ENCODE measurements at regions not wholly inside any gene's neighbourhood (a gene's known extent, or its start where the extent isn't known, plus 50 kb on each side); places are given as distances from the start of the nearest gene placed in this dataset.

- H3K79me1 ChIP-seq (ENCODE audit: low read depth, low read length), result no peaks in the 10 kb centered on the region
- DNase-seq (ENCODE audit: low read depth in 1 of 2, low spot score in 2 of 2) (no peak), FAIRE-seq (no peak)
- H4K8ac ChIP-seq (ENCODE audit: extremely low read depth, insufficient read depth, low read length), result no peak overlapping the region
- no peak overlapping the region for H2BK15ac ChIP-seq (ENCODE audit: low read length)
- WGBS, 2 experiments (ENCODE audit: extremely low coverage in 1 of 2, insufficient coverage in 1 of 2, insufficient read length in 1 of 2, insufficient replicate concordance in 2 of 2, low coverage in 1 of 2, low lambda C conversion rate in 2 of 2, missing lambda C conversion rate in 1 of 2), result 94% methylated on average over 5 of the region's 5 CpGs; no CpG with 5 or more reads in 1 of the 2 experiments
- H3K23me2 ChIP-seq (ENCODE audit: low read depth, low read length), result peaks cover 11% of the 10 kb centered on the region; the same call in 1 of the 2 replicates
- no peaks in the 10 kb centered on the region for H3K79me2 ChIP-seq (ENCODE audit: control insufficient read depth in 1 of 2, insufficient read depth in 2 of 2, low read length in 2 of 2)
- no peak overlapping the region for H3K4me3 ChIP-seq (ENCODE audit: extremely low read depth in 1 of 4, insufficient read depth in 2 of 4, low read depth in 3 of 4, low read length in 4 of 4)
- H2BK20ac ChIP-seq (ENCODE audit: low read length), result no peak overlapping the region
- H4K5ac ChIP-seq (ENCODE audit: insufficient read length, low read depth, low read length), result no peak overlapping the region
- no peaks in the 10 kb centered on the region for H3K9me3 ChIP-seq (ENCODE audit: insufficient read depth in 2 of 2, low read depth in 1 of 2, low read length in 1 of 2)
- no peak overlapping the region for H4K91ac ChIP-seq (replicated peaks; ENCODE audit: insufficient read length, low read length)
- no peaks in the 10 kb centered on the region for H3K36me3 ChIP-seq (ENCODE audit: control insufficient read depth in 2 of 4, insufficient read depth in 4 of 4, low read length in 3 of 4)
- peaks cover 0 to 3% (median 0%) of the 10 kb centered on the region in 4 experiments; a peak in 1 of 7 replicates for H3K4me1 ChIP-seq (replicated peaks in 1 of 4; ENCODE audit: control insufficient read depth in 3 of 4, insufficient read depth in 4 of 4, low read length in 3 of 4)
- no peak overlapping the region for H3K27ac ChIP-seq (ENCODE audit: low read depth, low read length)
- no peak overlapping the region for H2AK5ac ChIP-seq (ENCODE audit: low read depth, low read length)
- peaks cover 0 to 2% of the 10 kb centered on the region in 2 experiments for H4K20me1 ChIP-seq (replicated peaks in 1 of 2; ENCODE audit: control insufficient read depth in 1 of 2, insufficient read depth in 2 of 2, low read length in 2 of 2)
- no peak overlapping the region for H3K4ac ChIP-seq (replicated peaks; ENCODE audit: insufficient read length, low read depth, low read length)
- no peak overlapping the region for H3K23ac ChIP-seq (ENCODE audit: insufficient read length)
- POLR2A ChIA-PET (ENCODE audit: partially characterized antibody), result no interaction called here
- no peak overlapping the region for H2BK12ac ChIP-seq (ENCODE audit: low read depth, low read length)
- no peak overlapping the region for H3K56ac ChIP-seq (replicated peaks; ENCODE audit: insufficient read length, low read depth, low read length)
- H2AFZ ChIP-seq (ENCODE audit: low read length), result no peak overlapping the region
- no peak overlapping the region for H2BK5ac ChIP-seq (ENCODE audit: low read depth, low read length)
- no peak overlapping the region for H3K18ac ChIP-seq (ENCODE audit: extremely low read depth, low read length)
- no peaks in the 10 kb centered on the region for H3K27me3 ChIP-seq (replicated peaks in 1 of 4; ENCODE audit: control insufficient read depth in 3 of 4, extremely low read depth in 1 of 4, insufficient read depth in 3 of 4, low read length in 3 of 4)
- no peak overlapping the region for H3K4me2 ChIP-seq (ENCODE audit: insufficient read depth in 1 of 2, low read depth in 2 of 2, low read length in 2 of 2)
- CTCF ChIA-PET (ENCODE audit: partially characterized antibody), result interaction anchor here (0.7 to 1.2 kb wide), 5 partner anchors 9 to 40 kb away, joined by 3 to 4 read pairs (median 3); no protein-coding TSS in a partner anchor
- no peak overlapping the region for H2BK120ac ChIP-seq (replicated peaks; ENCODE audit: low read depth, low read length)
- no peak overlapping the region for H3K14ac ChIP-seq (ENCODE audit: insufficient read length)
- H3K9ac ChIP-seq (replicated peaks in 1 of 4; ENCODE audit: extremely low read depth in 1 of 4, low read depth in 3 of 4, low read length in 3 of 4), result no peak overlapping the region
- TF ChIP-seq HDAC2 (IDR thresholded peaks at IDR 0.05; ENCODE audit: borderline replicate concordance in 1 of 2, low read depth in 2 of 2, low read length in 2 of 2) (no peak), SIN3A (conservative IDR thresholded peaks at IDR 0.05 in 1 of 2, IDR thresholded peaks at IDR 0.05 in 1 of 2; ENCODE audit: low read depth in 1 of 2, low read length in 2 of 2) (no peak)
Measured at GRCh38 chr21:41009398-41010100, 158.4 kb upstream of the BACE2 start.

All from H1 (cell line).